Endothelial cell of hepatic sinusoid (primary cell): ENCODE measurements at regions not wholly inside any gene's neighbourhood (a gene's known extent, or its start where the extent isn't known, plus 50 kb on each side); places are given as distances from the start of the nearest gene placed in this dataset.

Experiments
- in situ Hi-C: cut with HindIII; loops from 2 replicates; pipeline ENCODE4 v1.10.0; 2017; ENCODE audit warnings: low sequenced_read_pairs

DNA sequence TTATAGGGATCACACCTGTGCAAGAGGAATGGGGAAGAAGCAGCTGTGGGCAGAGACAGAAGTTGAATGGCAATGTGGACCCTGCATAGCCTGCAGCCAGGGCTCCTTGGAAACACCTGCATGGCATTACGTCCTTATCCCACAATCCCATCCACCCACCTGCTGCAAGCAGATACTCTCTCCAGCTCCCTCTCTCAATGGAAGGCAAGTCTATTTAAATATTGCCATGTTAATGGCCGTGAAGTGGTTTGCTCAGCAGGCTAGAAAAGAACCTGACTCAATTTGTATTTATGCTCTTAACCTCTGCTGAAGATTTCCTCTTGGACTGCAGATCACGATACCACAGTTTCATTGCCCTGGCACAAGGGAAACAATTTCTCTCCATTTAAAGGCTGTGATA lies 417.0 kb downstream of the TYW1 start:
- in situ Hi-C loops, result no loop called here

DNA sequence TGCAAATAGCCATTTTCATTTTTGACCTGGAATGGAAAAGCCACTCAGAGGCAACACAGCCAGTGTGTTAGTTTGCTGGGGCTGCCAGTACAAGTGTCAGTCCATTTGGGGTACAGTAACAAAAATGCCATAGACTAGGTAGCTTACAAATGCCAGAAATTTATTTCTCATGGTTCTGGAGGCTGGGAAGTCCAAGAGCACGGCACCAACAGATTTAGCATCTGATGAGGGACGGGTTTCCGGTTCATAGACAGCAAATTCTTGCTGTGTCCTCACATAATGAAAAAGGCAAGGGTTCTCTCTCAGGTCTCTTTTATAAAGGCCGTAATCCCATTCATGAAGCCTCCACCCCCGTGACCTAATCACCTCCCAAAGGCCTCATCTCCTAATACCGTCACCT lies 418.2 kb downstream of the TYW1 start:
- in situ Hi-C loops, result no loop called here

DNA sequence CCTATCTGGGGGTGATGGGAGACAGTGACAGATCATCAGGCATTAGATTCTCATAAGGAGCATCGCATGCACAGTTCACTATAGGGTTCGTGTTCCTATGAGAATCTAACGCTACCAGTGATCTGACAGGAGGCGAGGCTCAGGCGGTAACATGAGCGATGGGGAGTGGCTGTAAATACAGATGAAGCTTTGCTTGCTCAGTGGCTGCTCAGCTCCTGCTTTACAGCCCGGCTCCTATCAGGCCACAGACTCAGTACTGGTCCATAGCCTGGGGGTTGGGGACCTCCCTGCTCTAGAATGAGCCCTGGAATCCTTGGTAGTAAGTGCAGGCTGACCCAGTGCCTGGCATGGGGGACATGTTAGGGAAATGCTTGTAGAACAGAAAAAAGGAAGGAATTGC lies 426.0 kb downstream of the TYW1 start:
- in situ Hi-C loops, result no loop called here

DNA sequence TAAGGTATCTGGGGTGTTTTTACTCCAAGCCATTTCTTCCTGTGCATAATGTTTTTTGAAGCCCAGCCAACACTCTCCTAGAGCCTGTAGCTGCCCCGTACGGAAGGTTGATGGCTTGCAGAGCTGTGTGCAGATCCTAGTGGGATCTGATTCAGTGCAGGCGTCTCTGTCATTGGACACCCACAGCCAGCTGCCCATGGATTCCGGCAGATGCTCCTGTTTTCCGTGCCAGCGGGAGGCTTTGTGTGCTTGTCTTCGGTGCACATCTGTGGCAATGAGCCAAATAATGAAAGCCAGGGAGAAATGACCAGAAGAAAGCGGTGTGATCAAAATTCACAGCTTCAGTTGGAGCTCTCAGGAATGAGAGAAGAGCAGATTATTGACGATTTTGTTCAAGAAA lies 426.4 kb downstream of the TYW1 start:
- in situ Hi-C loops, result no loop called here

DNA sequence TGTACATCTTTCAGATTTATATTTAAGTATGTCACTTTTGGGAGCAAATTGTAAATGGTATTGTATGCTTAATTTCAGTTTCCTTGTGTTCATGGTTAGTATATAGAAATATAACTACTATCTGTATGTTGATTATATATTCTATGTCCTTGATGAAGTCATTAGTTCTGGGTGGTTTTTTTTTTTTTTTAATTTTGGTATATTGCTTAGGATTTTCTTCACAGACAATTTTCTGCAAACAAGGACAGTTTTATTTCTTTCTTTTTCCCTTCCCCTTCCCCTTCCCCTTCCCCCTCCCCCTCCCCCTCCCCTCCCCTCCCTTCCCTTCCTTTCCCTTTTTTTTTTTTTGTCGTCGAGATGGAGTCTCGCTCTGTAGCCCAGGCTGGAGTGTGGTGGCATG lies 430.0 kb downstream of the TYW1 start:
- in situ Hi-C loops, result no loop called here

DNA sequence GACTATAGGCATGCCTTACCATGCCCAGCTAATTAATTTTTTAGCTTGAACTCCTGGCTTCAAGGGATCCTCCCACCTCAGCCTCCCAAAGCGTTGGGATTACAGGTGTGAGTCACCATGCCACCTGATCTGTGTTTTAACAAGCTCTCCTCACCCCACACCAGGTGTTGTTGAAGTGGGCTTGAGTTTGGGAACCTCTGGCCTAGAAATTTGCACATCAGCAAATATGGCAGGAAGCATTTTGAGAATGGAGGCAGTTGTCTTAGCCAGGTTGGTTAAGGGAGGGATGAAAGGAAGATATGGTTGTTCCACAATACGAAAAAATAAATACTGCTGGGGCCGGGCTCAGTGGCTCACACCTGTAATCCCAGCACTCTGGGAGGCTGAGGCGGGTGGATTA lies 433.1 kb downstream of the TYW1 start:
- in situ Hi-C loops, result no loop called here

DNA sequence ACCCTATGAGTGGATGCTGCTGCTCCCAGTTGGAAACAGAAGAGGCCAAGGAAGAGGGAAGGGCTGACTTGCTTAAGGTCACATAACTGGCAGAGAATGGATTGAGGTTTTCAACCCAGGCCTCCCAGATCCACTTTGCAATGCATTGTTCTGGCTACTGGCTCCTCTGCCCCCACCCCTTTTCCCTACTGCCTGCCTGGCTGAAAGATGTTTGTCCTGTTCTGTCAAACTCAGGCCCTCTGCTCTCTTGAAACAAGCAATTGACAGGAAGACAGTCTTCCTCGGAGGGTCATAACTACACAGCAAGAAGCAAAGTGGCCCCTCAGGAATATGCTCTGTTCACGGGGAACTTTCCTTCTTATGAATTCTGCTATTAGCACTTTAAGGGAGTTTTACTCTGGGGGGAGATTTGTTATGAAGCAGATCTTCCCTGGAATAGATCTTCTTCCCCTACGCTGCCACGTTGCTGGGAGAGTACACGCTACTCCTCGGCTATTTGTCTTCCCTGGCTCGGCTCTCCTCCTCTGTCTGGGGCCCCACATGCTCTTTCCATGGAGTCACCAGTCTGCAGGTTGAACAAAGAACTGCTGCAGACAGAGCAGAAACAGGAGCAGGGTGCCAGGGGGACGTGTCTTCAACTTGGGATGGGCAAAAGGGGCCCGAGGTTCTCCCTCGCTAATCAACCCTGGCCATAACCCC lies 436.1 kb downstream of the TYW1 start:
- in situ Hi-C loops, result no loop called here

DNA sequence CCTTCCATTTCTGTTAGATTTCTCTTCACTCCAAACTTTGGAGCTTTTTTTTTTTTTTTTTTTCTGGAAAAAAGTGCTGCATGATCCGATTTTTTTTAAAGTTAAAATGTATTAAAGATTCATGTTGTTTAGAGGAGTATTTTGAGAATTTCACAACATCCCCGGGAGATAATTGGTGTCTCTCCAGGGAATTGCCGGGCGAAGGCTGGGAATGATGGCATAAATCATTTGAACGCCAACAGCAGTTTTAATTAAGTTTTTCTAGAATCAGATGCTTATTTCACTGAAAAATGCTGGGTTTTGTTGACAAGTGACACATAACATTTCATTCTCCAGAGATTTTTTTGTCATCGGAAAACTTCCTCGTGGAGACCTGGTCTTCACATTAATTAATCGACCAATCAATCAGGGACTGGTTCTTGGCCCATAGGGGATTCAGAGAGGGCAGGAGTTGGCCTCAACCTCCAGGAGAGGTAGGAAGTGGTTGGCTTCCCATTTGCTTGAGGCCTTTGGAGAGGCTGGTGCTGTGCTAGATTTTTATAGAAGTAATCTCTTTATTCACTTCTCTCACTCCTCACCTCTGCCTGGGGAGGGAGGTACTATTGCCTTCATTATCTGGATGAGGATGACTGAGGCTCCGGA lies 439.4 kb downstream of the TYW1 start:
- in situ Hi-C loops, result no loop called here

DNA sequence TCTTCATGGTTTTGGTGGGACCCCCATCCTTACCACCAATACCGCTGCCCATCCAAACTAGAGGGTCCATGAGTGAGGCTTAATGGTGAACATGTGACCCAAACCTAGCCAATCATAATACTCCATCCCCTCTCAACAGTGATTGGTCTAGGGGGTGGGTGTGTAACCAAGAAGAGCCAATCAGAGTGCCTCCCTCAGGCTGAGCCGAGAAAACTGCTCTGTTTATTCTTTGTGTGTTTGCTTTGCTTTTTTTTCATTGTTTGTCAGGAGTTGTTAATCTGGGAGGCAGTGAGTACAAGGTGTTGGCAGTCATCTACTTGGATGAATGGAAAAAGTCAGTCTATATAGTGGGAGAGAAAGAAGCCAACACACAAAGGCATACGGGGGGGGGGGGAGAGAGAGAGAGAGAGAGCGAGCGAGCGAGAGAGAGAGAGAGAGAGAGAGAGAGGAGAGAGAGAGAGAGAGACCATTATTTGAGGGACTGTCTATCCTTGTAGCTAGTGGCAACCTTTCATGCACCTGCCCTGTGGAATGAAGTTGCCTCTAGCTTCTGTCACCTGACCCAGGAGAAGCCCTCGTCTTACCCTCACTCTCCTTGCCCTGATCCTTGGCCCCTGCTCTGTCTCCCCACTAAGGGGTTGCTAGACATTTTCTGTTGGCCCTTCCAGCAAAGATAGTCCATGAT lies 441.7 kb downstream of the TYW1 start:
- in situ Hi-C loops, result no loop called here

DNA sequence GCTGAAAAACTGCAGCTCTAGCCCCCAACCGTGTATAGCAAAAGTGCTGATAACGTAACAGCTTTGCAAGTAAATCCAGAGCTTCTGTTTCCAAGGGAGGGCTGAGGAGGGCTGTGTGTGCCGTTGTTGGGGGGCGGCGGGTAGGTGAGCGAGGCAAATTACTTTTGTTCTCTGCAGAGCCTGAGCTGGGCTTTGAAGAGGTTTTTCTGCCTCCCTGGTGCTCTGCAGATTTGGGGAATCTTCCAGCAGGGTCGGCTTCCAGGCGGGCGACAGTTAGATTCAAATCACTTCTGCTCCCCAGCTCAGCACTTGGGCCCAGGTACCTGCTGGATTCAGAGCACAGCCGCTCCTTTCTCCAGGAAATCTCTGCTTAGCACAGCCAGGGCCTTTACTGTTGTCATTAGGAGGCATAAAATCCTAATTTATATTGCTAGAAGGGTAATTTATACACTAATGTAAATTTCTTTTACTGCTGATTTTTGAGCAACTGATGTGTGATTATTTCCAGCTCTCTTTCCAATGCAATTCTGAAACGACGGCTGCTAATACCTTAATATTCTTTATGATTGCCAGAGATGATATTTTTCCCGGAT lies 442.4 kb downstream of the TYW1 start:
- in situ Hi-C loops, result no loop called here

DNA sequence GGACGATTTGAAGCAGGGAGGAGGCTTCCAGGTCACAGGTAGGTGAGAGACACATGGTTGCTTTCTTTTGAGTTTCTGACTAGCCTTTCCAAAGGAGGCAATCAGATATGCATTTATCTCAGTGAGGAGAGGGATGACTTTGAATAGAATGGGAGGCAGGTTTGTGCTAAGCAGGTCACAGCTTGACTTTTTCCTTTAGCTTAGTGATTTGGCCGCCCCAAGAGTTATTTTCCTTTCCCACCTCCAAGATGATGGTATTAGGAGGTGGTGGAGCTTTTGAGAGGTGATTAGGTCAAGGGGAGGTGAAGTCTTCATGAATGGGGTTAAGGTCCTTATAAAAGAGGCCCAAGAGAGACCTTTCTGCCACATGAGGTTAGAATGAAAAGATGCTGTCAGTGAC lies 443.7 kb downstream of the TYW1 start:
- in situ Hi-C loops, result no loop called here

DNA sequence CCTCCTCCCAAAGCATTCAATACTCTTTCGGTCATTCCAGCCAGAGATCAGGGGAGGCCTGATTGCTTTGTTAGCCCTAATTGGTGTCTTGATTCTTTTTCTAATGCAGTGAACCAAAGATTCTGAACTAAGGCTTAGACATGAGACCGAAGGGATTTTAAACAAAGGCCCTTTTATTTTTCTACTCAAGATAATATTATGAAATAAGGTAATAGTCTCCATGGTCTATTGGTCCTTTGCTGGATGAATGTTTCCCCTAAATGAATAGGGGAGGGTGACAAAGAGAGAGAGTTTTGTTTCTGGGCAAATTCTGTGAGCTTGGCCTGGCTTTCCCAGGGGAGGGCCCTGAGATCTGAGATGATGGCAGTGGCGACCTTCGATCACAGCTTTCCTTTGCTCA lies 449.1 kb downstream of the TYW1 start:
- in situ Hi-C loops, result no loop called here

DNA sequence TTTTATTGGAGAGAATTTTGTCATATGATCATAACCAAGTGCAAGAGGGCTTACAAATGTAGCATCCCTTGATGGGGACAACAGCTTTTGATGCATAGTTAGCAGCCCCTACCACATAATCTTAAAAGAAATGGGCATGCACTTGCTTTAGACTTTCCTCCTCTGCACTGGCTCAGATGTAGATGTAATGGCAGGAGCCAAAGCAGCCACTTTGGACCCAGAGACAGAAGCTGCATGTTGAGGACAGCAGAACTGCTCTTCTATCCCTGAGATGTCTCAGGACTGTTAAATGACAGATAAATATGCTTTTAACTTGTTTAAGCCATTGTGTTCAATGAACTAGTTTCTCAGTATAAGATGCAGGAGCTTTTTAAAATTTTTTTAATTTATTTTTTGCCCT lies 450.7 kb downstream of the TYW1 start:
- in situ Hi-C loops, result no loop called here

DNA sequence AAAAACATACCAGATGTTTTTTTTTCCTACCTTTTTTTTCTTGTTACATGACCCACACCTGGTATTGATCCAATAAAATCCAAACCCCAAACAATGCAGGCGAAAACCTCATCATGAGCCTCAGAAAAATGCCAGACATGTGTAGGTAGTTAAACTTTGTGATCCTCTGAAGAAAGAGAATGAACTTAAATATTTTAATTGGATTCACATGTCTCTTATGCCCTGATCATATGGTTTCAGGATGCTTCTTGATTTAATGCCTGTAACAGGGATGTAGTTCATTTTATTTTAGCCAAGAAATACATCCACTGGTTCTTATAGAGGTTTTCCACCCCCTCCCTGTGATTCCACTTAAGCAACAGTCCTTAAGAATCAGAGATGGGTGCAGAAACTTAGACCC lies 451.6 kb downstream of the TYW1 start:
- in situ Hi-C loops, result no loop called here

DNA sequence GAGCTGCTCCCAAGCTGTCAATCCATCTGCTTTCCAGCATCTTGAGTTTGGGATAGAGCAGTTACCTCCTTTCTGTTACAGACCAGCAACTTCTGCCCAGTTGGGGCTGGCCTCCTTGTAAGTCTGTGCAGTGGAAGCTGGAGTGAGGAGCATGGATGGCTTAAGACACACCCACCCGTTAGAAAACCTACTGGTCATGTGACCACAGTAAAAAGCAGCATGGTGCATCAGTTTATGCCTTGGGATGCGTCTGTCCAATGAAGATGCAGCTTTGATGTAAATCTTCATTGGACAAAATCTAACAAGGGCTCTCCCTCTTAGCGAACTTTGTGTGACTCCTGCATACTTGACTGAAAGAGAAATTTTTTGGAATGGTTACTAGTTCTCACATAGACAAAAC lies 453.5 kb downstream of the TYW1 start:
- in situ Hi-C loops, result no loop called here

DNA sequence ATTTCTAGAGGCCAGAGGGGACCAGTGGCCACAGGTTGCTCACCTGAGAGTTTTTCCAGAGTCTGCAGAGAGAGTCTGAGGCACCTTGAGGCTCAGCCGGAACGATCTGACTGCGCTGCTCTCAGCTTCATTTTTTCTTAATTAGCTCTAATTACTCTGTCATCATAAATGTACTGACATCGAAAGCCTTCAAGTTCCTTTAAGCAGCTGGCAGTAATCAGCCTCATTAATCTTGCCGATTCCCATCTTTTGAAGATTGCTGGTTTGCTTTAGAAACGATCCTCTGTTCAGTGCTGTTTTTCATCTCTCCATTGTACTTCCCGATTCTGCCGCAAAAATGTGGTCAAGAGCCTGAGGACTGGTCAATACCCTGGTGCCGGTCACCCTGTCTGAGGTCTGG lies 454.7 kb downstream of the TYW1 start:
- in situ Hi-C loops, result no loop called here

DNA sequence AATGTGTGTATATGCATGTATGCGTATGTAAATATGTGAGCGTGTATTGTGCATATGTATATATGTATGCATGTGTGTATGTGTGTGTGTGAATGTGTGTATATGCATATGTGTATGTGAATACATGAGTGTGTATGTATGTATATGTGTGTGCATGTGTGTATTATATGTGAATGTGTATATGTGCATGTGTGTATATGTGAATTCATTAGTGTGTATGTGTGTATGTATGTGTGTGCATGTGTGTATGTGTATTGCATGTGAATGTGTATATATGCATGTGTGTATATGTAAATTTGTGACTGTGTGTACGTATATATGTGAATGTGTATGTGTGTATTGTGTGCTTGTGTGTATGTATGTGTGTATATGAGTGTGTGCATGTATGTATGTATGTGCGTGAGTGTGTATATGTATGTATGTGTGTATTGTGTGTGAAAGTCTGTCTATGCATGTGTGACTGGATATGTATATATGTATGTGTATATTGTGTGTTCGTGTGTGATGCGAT lies 455.9 kb downstream of the TYW1 start:
- in situ Hi-C loops, result no loop called here

DNA sequence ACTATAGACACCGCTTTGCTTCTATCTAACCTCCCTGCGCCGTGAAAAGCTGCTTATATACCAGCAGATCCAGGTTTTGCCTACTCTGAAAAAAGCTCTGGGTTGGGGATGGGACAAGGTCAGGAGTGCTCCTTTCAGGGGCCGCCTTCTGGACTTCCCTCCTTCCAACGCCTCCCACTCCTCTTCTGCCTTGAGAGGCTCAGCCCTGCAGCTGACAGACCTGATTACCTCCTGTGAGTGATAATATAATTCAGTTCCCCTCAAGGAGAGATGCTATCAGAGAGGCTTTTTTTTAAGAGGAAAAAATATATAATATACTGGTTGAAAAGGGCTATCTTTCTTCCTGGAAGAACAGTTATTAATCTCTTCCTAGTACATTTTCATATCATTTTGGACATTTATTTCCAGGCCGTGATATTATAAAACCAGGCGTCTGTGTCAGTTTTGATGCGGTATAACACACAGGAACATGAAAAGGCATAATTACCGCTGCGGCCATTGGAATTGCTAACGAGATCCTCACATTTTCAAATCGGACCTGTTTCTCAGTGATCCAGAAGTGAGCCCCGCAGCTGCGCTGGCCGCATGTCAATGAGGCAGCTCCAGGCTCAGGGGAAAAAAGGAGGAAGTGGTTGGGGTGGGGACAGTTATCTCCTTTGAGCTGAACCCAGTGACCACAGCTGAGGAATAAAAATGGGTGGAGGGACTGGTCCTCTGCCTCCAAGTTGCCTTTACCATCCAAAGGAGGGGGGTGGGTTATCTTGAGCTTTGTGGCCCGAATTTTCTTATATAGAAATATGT lies 457.1 kb downstream of the TYW1 start:
- in situ Hi-C loops, result no loop called here

DNA sequence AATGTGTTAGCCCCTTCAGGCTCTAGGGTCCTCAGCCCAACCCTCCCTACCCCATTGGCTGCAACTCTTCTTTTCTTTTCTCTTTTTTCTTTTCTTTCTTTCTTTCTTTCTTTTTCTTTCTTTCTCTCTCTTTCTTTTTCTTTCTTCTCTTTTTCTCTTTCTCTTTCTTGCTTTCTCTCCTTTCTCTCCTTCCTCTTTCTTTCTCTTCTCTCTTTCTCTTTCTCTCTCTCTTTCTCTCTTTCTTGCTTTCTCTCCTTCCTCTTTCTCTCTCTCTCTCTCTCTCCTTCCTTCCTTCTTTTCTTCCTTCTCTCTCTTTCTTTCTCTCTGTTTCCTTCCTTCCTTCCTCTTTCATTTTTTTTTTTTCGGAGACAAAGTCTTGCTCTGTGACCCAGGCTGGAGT lies 458.9 kb downstream of the TYW1 start:
- in situ Hi-C loops, result no loop called here

DNA sequence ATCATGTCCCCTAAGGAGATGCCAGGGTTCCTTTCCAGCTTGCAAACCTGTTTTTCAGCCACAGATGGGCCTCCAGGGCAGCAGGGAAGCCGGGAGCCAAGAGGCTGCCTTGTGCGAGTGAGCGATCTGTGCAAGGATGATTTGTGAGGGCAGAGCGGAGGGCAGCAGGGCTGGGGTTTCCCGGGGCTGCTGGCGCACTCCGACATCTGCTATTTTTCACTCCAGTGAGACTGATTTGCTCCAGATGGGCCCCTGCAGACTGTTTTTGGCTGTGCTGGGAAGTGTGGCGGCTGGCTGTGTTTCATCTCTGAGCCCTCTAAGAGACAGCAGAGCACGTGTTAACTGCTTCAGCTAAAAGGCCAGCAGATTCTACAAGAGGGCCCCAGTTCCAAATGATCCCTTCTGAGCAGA lies 466.2 kb downstream of the TYW1 start:
- in situ Hi-C loops, result loop anchor here (5.0 kb wide), 1 partner anchor 60 kb away; no protein-coding TSS in a partner anchor

DNA sequence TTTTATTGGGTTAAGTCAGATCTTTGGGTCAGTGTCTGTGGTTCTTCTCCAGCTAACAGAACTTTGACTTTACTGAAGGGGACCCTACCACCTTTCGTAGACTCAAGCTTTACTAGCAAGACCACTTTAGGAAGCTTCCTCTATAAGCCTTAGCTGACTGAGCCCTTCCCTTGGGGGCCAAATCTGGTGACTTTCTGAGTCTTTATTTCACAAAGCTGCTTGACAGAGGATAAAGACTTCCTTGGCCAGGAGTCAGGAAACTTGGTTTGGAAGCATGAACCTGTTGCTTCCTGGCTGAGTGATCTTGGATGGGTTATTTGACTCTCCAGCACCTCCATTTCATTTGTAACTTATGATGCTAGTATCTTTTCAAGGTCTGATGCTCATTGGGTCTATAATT lies 466.7 kb downstream of the TYW1 start:
- in situ Hi-C loops, result loop anchor here (5.0 kb wide), 1 partner anchor 59 kb away; no protein-coding TSS in a partner anchor
